HCT116 (cell line): ENCODE measurements at regions not wholly inside any gene's neighbourhood (a gene's known extent, or its start where the extent isn't known, plus 50 kb on each side); places are given as distances from the start of the nearest gene placed in this dataset.

Experiments
- CEBPB ChIP-seq: IDR thresholded peaks from 2 replicates; pipeline ENCODE4 v1.6.1; 2012; ENCODE audit warnings: low read depth
- EZH2phosphoT487 ChIP-seq: fragments of 200-600 bp; IDR thresholded peaks from 2 replicates; pipeline ENCODE4 v1.6.1; 2018; ENCODE audit warnings: antibody characterized with exemption, borderline replicate concordance
- FOSL1 ChIP-seq: IDR thresholded peaks from 2 replicates; pipeline ENCODE4 v1.6.1; 2012; ENCODE audit warnings: low read depth
- POLR2A ChIP-seq: IDR thresholded peaks from 2 replicates; pipeline ENCODE4 v1.7.0; 2011; ENCODE audit warnings: borderline replicate concordance; ENCODE audit not compliant: insufficient read depth, insufficient read length; ENCODE audit errors: extremely low read depth
- POLR2AphosphoS5 ChIP-seq: IDR thresholded peaks from 2 replicates; pipeline ENCODE4 v1.6.1; 2011; ENCODE audit warnings: mild to moderate bottlenecking, low read depth, low read length, moderate library complexity
- RAD21 ChIP-seq: IDR thresholded peaks from 2 replicates; pipeline ENCODE4 v1.6.1; 2012; ENCODE audit warnings: low read depth, mild to moderate bottlenecking
- TCF7L2 ChIP-seq: IDR thresholded peaks from 2 replicates; pipeline ENCODE4 v1.7.0; 2011; ENCODE audit warnings: borderline replicate concordance, inconsistent platforms; ENCODE audit not compliant: insufficient read depth, insufficient read length; ENCODE audit errors: extremely low read depth
- ZFX ChIP-seq: fragments of 450-650 bp; IDR thresholded peaks from 2 replicates; pipeline ENCODE4 v1.6.1; 2017
- ZNF274 ChIP-seq: fragments of 200-500 bp; sonication (Bioruptor generic); IDR thresholded peaks from 2 replicates; pipeline ENCODE4 v1.6.1; 2014; ENCODE audit warnings: mild to moderate bottlenecking, low read depth, low read length, inconsistent platforms
- TF ChIP-seq, protein P1 (sequence below), 3 experiments: fragments of 200-600 bp in 1 of 3; sonication (generic) in 1 of 3; IDR thresholded peaks in 2 of 3; conservative IDR thresholded peaks in 1 of 3; 2 replicates each; pipeline ENCODE4 v1.5.1; 2012 to 2017; ENCODE audit warnings: low read depth in 2 of 3, low read length in 2 of 3, antibody characterized with exemption in 1 of 3, borderline replicate concordance in 1 of 3, control low read depth in 1 of 3, mild to moderate bottlenecking in 1 of 3, mixed read lengths in 1 of 3, mixed run types in 1 of 3, moderate library complexity in 1 of 3; ENCODE audit not compliant: insufficient read depth in 1 of 3
- TF ChIP-seq, protein P2 (sequence below): IDR thresholded peaks from 2 replicates; pipeline ENCODE4 v1.6.1; 2012; ENCODE audit warnings: low read depth

DNA sequence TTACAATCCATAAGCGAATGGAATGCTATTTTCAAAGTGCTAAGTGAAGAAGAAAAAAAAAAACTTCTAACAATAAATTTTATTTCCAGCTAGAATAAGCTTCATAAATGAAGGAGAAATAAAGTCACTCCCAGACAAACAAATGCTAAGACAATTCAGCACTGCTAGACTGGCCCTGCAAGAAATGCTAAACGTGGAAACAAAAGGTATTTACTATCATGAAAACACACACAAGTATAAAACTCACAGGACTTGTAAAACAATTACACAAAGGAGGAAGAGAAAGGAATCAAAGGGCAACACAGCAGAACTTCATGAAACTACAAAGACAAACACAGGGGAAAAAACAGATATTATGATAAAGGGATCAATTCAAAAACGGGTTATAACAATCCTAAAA, 85.8 kb upstream of the NELL2 start:
- no peak for TF ChIP-seq POLR2A
- no peak for TF ChIP-seq POLR2AphosphoS5
- TF ChIP-seq, protein P1, sequence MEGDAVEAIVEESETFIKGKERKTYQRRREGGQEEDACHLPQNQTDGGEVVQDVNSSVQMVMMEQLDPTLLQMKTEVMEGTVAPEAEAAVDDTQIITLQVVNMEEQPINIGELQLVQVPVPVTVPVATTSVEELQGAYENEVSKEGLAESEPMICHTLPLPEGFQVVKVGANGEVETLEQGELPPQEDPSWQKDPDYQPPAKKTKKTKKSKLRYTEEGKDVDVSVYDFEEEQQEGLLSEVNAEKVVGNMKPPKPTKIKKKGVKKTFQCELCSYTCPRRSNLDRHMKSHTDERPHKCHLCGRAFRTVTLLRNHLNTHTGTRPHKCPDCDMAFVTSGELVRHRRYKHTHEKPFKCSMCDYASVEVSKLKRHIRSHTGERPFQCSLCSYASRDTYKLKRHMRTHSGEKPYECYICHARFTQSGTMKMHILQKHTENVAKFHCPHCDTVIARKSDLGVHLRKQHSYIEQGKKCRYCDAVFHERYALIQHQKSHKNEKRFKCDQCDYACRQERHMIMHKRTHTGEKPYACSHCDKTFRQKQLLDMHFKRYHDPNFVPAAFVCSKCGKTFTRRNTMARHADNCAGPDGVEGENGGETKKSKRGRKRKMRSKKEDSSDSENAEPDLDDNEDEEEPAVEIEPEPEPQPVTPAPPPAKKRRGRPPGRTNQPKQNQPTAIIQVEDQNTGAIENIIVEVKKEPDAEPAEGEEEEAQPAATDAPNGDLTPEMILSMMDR (IDR thresholded peaks at IDR 0.05 in 2 of 3, conservative IDR thresholded peaks at IDR 0.05 in 1 of 3; ENCODE audit: borderline replicate concordance in 1 of 3, insufficient read depth in 1 of 3, low read depth in 2 of 3, low read length in 2 of 3) = no peak
- TF ChIP-seq, protein P2, sequence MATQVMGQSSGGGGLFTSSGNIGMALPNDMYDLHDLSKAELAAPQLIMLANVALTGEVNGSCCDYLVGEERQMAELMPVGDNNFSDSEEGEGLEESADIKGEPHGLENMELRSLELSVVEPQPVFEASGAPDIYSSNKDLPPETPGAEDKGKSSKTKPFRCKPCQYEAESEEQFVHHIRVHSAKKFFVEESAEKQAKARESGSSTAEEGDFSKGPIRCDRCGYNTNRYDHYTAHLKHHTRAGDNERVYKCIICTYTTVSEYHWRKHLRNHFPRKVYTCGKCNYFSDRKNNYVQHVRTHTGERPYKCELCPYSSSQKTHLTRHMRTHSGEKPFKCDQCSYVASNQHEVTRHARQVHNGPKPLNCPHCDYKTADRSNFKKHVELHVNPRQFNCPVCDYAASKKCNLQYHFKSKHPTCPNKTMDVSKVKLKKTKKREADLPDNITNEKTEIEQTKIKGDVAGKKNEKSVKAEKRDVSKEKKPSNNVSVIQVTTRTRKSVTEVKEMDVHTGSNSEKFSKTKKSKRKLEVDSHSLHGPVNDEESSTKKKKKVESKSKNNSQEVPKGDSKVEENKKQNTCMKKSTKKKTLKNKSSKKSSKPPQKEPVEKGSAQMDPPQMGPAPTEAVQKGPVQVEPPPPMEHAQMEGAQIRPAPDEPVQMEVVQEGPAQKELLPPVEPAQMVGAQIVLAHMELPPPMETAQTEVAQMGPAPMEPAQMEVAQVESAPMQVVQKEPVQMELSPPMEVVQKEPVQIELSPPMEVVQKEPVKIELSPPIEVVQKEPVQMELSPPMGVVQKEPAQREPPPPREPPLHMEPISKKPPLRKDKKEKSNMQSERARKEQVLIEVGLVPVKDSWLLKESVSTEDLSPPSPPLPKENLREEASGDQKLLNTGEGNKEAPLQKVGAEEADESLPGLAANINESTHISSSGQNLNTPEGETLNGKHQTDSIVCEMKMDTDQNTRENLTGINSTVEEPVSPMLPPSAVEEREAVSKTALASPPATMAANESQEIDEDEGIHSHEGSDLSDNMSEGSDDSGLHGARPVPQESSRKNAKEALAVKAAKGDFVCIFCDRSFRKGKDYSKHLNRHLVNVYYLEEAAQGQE = no peak
- TF ChIP-seq ZNF274 = no peak
- TF ChIP-seq CEBPB = no peak
- no peak for TF ChIP-seq TCF7L2
- TF ChIP-seq ZFX = no peak
- TF ChIP-seq RAD21 = no peak
- TF ChIP-seq FOSL1 = no peak
- TF ChIP-seq EZH2phosphoT487 = no peak
